ENCODE measurements at regions not wholly inside any gene's neighbourhood (a gene's known extent, or its start where the extent isn't known, plus 50 kb on each side); places are given as distances from the start of the nearest gene placed in this dataset.

DNA sequence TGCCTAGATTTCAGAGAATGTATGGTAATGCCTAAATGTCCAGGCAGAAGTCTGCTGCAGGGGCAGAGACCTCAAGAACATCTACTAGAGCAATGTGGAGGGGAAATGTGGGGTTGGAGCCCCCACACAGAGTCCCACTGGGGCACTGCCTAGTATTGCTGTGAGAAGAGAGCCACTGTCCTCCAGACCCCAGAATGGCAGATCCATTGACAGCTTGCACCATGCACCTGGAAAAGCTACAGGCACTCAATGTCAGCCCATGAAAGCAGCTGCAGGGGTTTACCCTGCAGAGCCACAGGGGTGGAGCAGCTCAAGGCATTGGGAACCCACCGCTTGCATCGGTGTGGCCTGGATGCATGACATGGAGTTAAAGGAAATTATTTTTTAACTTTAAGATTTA lies 314.1 kb downstream of the CYRIA start:
- TF ChIP-seq POLR2A (IDR thresholded peaks at IDR 0.05; ENCODE audit: extremely low read depth, insufficient read length), result no peak
- TF ChIP-seq, protein P1, sequence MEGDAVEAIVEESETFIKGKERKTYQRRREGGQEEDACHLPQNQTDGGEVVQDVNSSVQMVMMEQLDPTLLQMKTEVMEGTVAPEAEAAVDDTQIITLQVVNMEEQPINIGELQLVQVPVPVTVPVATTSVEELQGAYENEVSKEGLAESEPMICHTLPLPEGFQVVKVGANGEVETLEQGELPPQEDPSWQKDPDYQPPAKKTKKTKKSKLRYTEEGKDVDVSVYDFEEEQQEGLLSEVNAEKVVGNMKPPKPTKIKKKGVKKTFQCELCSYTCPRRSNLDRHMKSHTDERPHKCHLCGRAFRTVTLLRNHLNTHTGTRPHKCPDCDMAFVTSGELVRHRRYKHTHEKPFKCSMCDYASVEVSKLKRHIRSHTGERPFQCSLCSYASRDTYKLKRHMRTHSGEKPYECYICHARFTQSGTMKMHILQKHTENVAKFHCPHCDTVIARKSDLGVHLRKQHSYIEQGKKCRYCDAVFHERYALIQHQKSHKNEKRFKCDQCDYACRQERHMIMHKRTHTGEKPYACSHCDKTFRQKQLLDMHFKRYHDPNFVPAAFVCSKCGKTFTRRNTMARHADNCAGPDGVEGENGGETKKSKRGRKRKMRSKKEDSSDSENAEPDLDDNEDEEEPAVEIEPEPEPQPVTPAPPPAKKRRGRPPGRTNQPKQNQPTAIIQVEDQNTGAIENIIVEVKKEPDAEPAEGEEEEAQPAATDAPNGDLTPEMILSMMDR (IDR thresholded peaks at IDR 0.05; ENCODE audit: low read depth, low read length), result no peak
- TF ChIP-seq, protein P2, sequence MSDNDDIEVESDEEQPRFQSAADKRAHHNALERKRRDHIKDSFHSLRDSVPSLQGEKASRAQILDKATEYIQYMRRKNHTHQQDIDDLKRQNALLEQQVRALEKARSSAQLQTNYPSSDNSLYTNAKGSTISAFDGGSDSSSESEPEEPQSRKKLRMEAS (IDR thresholded peaks at IDR 0.05; ENCODE audit: low read depth, low read length), result no peak

All from NB4 (cell line).